M059J (cell line): ENCODE measurements at regions not wholly inside any gene's neighbourhood (a gene's known extent, or its start where the extent isn't known, plus 50 kb on each side); places are given as distances from the start of the nearest gene placed in this dataset.

ENCODE experiments used
- DNase-seq: peaks from one replicate; pipeline ENCODE4 v3.0.0-alpha.2; 2012; ENCODE audit warnings: low read depth

DNA sequence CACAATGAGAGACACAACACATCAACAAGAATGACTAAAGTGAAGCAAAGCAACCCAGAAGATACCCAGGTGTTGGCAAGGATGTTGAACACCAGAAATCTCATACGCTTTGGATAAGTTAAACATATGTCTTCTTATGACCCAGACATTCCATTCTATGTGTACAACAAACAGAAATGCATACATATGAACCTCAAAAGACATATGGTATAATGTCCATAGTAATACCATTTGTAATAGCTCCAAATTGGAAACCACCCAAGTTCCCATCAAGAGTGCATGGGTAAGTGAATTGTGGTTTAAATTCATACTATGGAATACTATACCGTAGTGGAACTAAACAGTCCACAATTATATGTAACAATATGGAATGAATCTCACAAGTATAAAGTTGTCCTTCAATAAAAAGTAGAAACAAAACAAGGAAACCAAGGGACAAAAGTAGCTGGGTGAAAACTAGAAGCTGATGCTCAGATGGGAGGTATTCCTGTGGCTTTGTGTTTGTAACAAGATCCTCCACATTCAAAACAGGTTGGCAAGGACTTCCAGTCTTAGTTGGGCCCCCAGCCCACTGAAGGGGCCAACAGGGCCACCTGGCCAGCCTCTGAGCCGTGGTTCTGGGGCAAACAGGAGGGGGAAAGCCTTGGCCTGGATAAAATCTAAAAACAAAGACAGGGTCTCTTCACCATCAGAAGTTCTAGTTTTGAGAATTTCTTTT, 171.8 kb upstream of the PITX1 start:
- DNase-seq, result no peak

GRCh38 chr5:135204151-135204600, 170.1 kb upstream of the PITX1 start:
- DNase-seq, result peak; percentile 71

DNA sequence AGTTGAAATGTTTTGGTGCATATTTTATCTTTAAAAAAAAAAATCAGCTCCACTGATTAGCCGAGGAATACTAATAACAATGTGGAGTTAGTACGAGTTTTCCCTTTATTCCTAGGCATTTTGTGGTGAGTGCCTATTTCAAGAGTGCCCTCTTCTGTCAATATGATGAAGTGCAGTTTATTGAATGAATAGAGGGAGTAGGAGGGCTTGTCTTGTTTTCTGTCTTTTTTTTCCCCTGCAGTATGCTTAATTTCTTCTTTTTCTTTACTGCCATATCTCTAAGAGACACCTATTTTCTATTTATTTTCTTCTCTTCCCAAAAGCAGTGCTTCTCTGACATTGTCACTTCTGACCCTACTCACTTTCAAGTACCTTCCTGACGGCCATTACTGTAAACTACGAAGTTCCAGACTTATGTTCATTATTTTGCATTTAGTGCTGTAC, 169.6 kb upstream of the PITX1 start:
- peak; percentile 54 for DNase-seq

- DNase-seq, result no peak
Observed at GRCh38 chr5:135203019-135203418, 169.0 kb upstream of the PITX1 start.

DNA sequence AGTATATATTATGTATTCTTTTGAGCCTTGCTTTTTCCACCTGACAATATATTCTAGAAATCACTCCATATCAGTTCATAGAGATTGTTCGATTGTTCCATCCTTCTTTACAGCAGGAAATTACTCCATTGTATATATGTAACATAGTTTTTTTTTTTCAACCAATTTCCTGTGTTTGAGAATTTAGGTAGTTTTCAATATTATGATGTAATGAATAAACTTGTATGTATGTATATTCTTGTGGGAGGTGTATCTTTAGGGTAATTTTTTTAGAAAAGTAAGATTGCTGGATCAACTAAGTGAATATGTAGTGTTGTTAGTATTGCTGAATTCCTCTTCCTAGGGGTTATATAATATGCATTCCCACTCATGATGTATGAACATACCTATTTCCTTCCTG, 165.9 kb upstream of the PITX1 start:
- DNase-seq, result no peak

DNA sequence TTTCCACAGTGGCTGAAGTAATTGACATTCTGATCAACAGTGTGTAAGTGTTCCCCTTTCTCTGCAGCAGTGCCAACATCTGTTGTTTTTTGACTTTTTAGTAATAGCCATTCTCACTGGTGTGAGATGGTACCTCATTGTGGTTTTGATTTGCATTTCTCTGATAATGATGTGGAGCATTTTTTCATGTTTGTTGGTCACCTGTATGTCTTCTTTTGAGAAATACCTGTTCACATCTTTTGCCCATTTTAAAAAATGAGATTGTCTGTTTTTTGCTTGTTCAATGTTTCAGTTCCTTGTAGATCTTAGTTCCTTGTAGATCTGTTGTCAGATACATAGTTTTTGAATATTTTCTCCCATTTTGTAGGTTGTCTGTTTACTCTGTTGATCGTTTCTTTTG, 162.5 kb upstream of the PITX1 start:
- no peak for DNase-seq

DNA sequence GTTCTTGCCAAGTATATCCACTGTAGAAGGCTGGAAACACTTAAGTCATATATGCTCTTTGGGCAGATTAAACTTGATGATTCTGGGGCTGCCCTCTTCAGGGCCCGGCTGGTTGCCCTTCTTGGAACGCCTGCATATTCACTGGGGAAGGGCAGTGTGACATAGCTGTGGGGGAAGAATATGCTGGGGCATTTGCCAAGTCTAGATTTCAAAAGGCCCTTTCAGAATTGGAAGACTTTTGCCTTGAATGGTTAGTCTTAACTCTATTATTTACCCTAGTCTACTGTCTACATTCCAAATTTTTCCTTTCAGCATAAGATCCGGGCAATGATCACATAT, 161.2 kb upstream of the PITX1 start:
- peak; percentile 54 for DNase-seq

DNA sequence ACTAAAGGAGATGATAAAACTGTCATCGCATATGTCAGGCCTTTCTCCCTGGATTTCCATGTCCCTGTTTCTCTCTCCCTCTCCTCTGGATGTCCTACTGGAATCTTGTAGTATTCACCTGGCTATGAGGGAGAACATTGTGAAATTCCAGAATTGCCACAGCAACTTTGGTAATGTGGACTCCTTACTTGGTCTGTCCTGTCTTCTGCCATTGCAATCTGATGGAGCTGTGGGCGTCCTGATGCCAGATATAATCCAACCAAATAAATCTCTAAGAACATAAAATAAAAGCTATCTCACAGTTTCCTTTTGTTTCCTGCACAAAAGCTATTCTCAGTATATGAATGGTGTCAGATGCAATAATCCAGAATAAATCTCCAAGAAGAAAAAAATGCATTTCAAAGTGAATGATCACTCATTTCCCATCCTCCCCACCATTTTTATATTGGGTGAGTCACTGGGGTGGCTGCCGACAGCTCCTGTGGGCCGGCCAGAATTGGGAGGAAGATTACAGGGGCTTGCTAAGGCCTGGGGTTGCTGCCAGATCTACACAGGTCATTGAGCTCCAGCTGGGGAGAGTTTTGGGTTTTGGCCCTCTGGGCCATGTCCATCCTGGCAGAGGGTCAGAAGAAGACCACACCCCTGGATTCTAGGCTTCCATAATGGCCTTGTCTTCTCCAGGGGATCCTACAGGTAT, 160.7 kb upstream of the PITX1 start:
- DNase-seq, result peak; percentile 66

- no peak for DNase-seq
Observed at GRCh38 chr5:135194126-135194488, 160.1 kb upstream of the PITX1 start.

- peak; percentile 65 for DNase-seq
Observed at GRCh38 chr5:135193213-135194125, 159.4 kb upstream of the PITX1 start.

DNA sequence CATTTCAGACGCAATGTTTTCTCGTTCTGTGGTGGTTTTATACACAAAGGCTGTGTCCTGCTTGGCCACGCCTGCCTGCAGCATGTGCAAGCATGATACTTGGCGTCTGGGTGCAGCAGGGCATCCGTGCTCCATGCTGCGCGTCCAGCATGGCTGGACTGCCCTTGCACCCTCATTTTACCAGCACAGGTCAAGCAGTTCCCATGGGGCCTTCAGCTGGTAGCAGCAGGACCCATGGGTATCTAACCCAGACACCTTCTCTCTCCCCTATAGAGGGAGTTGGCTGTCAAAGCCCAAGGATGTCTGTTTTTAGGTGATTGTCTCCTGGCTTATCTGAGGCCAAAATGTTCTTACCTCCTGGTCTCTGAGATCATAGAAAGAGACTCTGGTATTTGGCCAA, 158.3 kb upstream of the PITX1 start:
- DNase-seq, result no peak

DNA sequence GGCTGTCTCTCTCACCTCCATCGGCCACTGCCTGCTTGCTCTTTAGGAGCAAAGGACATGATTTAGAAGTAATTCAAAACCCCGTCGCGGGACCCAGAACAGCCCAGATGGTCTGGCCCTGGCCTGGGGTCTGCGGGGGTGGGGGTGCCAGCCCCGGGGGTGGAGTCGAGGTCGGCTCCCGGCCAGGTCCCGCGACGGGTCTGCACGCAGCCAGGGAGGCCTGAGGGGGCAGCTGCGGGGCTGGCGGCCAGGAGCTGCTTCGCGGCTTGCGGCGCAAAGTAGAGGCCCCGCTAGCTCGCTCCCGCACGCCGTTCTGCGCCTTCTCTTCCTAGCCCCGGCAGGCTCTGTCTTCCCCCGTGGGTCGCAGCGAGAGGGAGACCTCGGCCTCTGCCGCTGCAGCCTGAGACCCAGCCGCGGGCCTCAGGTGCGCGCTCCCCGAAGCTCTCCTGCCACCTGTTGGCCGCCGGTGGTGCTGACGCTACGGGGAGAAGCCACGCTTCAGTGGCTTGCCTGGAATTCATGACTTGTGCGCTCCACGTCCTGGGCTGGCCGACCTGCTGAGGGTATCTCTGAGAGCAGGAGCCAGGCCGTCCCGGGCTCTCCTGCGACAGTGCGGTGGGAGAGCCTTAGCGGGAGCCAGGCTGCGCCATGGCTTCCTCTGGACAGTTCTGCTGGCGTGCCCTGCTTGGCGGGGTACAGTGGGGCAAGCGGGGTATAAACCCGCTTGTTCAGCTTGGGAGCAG, 157.2 kb upstream of the PITX1 start:
- DNase-seq, result peak; percentile 73

DNA sequence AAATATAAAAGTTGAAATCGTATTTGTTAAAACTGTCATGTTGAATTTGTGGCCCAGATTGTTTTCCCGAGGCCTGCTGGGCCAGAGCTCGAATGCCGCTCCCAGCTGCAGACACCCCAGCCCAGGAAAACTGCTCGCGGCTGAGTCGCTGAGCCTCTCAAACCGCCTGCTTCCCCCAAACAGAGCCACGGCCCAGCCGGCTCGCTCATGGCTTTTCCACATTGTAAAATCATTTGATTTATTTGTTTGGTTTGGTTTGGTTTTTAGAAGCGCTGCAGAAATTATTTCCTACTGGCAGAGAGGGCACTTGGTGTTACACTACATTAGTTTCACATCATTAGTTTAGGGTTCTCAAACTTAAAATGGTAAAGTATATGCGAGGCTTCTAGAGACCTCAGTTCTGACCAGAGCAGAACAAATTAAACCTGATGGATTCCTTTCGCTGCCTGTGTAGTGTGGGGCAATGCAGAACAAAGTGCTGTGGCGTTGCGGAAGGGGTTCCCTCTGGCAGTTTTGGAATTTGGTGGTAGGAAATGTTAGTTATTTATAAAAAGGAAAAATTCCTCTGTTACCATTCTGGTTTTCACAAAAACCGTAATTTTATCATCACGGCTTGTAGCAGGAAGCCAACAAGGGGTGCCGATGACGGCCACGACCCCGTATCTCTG, 156.5 kb upstream of the PITX1 start:
- no peak for DNase-seq

GRCh38 chr5:135189024-135189423, 155.0 kb upstream of the PITX1 start:
- DNase-seq, result no peak

DNA sequence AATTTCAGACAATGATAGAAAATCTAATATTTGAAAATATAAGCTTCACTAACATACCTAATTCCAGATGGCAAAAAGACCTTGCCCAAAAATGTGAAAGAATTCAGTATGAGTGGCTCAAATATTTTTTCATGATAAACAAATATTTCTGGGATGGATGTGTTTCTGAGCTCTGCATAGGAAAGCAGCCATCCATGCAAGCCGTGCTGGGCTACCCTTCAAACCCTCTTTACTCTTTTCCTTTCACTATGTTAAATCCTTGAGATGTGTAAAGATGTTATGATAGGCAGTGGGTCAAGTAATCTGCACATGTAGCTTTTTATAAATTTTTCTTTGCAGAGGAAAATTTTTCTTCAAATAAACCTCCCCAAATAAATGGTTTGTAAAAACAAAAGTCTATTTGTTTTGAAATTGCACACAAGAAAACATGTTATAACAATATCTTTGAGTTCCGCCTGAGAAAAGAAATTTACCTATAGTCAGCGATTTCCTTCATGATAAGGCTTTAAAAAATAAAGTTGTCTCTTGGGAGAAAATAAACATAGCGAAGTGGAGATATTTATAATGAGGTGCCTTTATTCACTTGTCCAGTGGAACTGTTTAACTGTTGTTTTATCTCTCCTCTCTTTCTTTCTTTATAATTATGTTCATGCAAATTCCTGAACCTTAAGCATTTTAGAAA, 154.3 kb upstream of the PITX1 start:
- no peak for DNase-seq

- no peak for DNase-seq
Observed at GRCh38 chr5:135186662-135187522, 152.9 kb upstream of the PITX1 start.

- peak; percentile 86 for DNase-seq
Observed at GRCh38 chr5:135185481-135186065, 151.5 kb upstream of the PITX1 start.

DNA sequence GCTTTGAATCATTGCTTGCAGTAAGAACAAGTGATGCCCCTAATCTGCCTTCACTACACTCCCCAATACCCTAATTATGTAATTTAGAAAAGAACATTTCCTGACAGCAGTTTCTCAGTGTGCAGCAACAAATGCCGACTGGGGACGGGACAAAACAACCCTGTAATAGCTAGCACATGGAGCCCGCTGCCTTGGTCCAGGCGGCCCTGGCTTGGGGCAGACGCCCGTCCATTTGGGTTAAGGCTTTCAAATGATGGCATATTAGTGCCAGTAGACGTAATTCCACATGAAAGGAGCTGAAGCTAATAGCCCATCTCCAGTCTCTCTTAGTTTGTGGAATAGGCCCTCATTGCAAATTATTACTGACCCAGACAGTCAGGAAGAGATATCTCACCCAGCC, 150.6 kb upstream of the PITX1 start:
- DNase-seq, result no peak

- no peak for DNase-seq
Observed at GRCh38 chr5:135183464-135183863, 149.4 kb upstream of the PITX1 start.
